GM19452 (cell line): ENCODE measurements at regions not wholly inside any gene's neighbourhood (a gene's known extent, or its start where the extent isn't known, plus 50 kb on each side); places are given as distances from the start of the nearest gene placed in this dataset.
A peak's percentile ranks its signal among the peaks of the same experiment; 100 is the strongest.
"Not testable (repeated sequence)": the region's sequence is repeated elsewhere in the genome, so short reads cannot be mapped to it uniquely, and the experiment has no call there.

ENCODE experiments used
- ATAC-seq: cut with Tn5 transposase; IDR thresholded peaks from one replicate; pipeline ENCODE4 v1.9.1; 2021; ENCODE audit not compliant: unreplicated experiment

GRCh38 chr10:45564303-45564959 is 108.1 kb downstream of the ZFAND4 start:
- no peak for ATAC-seq

- no peak for ATAC-seq
These were observed 110.6 kb downstream of the ZFAND4 start for GRCh38 chr10:45561952-45562351.

- no peak for ATAC-seq
These were observed 112.3 kb downstream of the ZFAND4 start for GRCh38 chr10:45560262-45560661.

GRCh38 chr10:45558425-45558824 is 114.1 kb downstream of the ZFAND4 start:
- ATAC-seq, result no peak

- peak; percentile 78 for ATAC-seq
These were observed 115.2 kb downstream of the ZFAND4 start for GRCh38 chr10:45557275-45557905.

GRCh38 chr10:45555795-45556194 is 116.8 kb downstream of the ZFAND4 start:
- ATAC-seq, result no peak

- not testable (repeated sequence) for ATAC-seq
These were observed 117.2 kb downstream of the ZFAND4 start for GRCh38 chr10:45555332-45555731.

- ATAC-seq, result no peak
These were observed 119.0 kb downstream of the ZFAND4 start for GRCh38 chr10:45553613-45554012.

- ATAC-seq, result peak; percentile 52
These were observed 119.4 kb downstream of the ZFAND4 start for GRCh38 chr10:45553155-45553554.

GRCh38 chr10:45552476-45552875 is 120.1 kb downstream of the ZFAND4 start:
- no peak for ATAC-seq

- ATAC-seq, result no peak
These were observed 121.4 kb downstream of the ZFAND4 start for GRCh38 chr10:45550903-45551786.

GRCh38 chr10:45548068-45548467 is 124.5 kb downstream of the ZFAND4 start:
- ATAC-seq, result no peak

GRCh38 chr10:45547207-45547606 is 125.4 kb downstream of the ZFAND4 start:
- ATAC-seq, result no peak

GRCh38 chr10:45545150-45545549 is 127.4 kb downstream of the ZFAND4 start:
- no peak for ATAC-seq

- ATAC-seq, result no peak
These were observed 128.4 kb downstream of the ZFAND4 start for GRCh38 chr10:45544191-45544590.

GRCh38 chr10:45541032-45541431 is 131.5 kb downstream of the ZFAND4 start:
- not testable (repeated sequence) for ATAC-seq

GRCh38 chr10:45540589-45540988 is 132.0 kb downstream of the ZFAND4 start:
- not testable (repeated sequence) for ATAC-seq

GRCh38 chr10:45539569-45539968 is 133.0 kb downstream of the ZFAND4 start:
- not testable (repeated sequence) for ATAC-seq

- ATAC-seq, result no peak
These were observed 138.0 kb downstream of the ZFAND4 start for GRCh38 chr10:45534572-45534971.

- no peak for ATAC-seq
These were observed 140.1 kb downstream of the ZFAND4 start for GRCh38 chr10:45532480-45532879.

- ATAC-seq, result no peak
These were observed 146.2 kb downstream of the ZFAND4 start for GRCh38 chr10:45526309-45526905.
